OCI-M1 (cell line): ENCODE measurements at regions not wholly inside any gene's neighbourhood (a gene's known extent, or its start where the extent isn't known, plus 50 kb on each side); places are given as distances from the start of the nearest gene placed in this dataset.
A peak's percentile ranks its signal among the peaks of the same experiment; 100 is the strongest.
"Not testable (repeated sequence)": the region's sequence is repeated elsewhere in the genome, so short reads cannot be mapped to it uniquely, and the experiment has no call there.

ENCODE experiments used
- DNase-seq: peaks from one replicate; lab custom pipeline; 2025; lab: John Stamatoyannopoulos, UW

GRCh38 chr2:133624551-133624950 lies 56.3 kb upstream of the NCKAP5 start:
- DNase-seq: no peak

GRCh38 chr2:133627741-133628140 lies 59.5 kb upstream of the NCKAP5 start:
- no peak for DNase-seq

- DNase-seq: no peak
These were observed 65.0 kb upstream of the NCKAP5 start for GRCh38 chr2:133633309-133633708.

- DNase-seq: no peak
These were observed 65.7 kb upstream of the NCKAP5 start for GRCh38 chr2:133633881-133634409.

DNA sequence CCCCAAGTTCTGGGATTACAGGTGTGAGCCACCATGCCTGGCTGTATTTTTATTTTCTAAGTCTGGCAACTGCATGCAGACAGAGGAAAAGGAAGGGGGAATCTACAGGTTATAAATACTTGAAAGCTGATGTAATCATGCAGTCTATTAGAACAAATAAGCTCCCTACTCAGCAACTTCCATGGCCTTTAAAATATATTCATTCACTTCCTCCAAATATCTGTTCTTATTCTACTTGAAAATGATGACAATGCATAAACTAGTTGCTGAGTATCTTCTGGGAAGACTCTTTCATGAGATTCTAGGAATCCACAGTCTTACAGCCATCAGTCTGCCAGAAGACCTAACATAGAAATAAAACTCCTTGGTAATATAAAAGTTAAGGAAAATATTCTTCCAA lies 66.9 kb upstream of the NCKAP5 start:
- peak; percentile 4 for DNase-seq

- DNase-seq: peak; percentile 17
These were observed 68.0 kb upstream of the NCKAP5 start for GRCh38 chr2:133636287-133636686.

DNA sequence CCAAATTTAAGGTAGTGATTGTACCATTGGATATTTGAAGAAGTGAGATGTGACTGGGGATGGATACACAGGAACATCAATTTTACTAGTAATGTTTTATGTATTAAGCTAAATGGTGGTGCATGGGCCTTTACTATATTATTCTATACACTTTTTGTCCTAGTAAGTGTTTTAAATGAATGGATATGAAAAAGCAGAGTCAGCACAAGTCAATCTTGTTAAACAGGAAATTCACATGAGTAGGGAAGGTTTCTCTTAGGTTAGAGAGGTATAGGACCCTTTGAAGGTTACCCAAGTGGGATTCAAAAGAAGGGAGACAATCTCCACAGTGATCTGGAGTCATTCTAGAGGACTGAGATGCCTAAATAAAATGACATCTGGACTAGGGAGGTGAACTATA lies 71.8 kb upstream of the NCKAP5 start:
- DNase-seq: no peak

DNA sequence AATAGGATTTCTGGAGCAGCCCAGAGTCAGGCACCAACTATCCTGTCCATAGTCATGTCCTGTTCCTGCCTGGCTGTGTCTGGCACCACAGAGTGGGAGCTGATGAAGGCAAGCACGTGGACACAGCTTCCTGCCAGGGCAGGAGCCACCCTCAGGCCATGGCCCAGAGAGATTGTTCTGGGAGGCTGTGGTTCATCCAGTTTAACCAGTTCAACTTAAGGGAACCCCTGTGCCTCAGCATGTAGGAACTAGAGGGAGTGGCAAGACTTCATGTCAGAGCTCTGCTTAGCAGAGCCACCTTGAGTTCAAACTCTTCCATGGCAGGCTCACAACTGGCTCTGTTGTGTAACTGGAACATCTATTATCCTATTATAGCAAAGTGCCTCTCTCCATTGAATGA lies 73.2 kb upstream of the NCKAP5 start:
- peak; percentile 4 for DNase-seq

DNA sequence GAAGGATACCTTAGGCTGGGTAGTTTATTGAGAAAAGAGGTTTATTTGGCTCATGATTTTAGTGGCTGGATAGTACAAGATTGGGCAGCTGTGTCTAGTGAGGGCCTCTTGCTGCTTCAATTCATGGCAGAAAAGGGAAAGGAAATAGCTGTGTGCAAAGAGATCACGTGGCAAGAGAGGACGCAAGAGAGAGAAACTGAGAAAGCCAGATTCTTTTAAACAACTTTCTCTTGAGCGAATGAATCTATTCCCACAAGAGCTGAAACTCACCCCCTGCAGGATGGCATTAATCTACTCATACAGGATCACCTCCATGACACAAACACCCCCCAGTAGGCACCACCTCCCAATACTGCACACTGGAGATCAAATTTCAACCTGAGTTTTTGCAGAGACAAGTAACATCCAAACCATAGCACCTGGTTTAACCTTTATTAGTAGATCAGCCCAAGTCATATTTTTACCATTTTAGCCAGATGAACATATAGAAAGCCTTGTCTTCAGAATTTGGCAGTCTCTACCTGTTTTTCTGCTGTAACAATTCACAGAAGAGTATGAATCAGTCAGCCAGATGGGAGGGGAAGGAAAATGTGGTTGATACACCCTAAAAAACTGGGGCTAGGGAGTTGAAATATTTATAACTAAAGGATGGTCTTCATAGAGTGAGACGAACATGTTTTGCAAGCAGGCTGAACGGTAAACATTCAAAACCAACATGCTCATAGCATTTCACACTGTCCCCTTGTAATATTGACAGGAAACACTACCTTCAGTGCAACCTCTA lies 73.9 kb upstream of the NCKAP5 start:
- no peak for DNase-seq

DNA sequence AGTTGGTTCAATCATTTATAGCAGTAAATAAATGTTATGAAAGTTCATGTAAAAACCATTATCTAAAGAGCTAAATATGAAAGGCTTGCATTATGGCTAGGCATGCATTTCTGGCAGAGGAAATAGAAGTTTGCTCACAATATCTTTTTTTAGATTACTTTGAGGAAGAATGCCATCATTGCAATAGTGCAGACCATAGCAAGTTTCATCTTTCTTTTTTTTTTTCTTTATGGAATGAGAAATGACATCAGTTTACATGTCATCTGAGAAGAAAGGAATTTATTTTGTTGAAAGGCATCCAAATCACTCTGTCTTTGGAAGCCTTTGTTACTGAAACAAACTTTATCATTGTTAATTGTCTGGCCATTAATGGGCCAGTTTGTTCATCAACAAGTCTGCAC lies 74.5 kb upstream of the NCKAP5 start:
- no peak for DNase-seq

- DNase-seq: no peak
These were observed 75.6 kb upstream of the NCKAP5 start for GRCh38 chr2:133643863-133644262.

DNA sequence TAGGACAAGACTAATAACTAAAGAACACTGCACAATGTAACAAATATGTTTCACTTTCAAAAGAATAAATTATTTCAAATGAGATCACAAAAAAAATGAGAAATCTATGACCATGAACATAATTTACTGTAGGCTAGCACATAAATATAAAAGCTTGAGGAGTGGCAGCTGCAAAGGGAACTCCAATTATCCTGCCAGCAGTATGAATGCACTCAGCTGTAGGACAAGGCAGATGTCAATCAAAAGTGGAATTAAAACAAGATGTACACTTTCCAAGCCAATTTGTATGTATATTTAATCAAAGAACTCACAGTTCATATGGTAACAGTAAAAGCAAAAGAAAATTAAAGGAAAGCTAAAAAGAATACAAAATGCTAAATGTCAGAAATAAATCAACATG lies 76.6 kb upstream of the NCKAP5 start:
- no peak for DNase-seq

DNA sequence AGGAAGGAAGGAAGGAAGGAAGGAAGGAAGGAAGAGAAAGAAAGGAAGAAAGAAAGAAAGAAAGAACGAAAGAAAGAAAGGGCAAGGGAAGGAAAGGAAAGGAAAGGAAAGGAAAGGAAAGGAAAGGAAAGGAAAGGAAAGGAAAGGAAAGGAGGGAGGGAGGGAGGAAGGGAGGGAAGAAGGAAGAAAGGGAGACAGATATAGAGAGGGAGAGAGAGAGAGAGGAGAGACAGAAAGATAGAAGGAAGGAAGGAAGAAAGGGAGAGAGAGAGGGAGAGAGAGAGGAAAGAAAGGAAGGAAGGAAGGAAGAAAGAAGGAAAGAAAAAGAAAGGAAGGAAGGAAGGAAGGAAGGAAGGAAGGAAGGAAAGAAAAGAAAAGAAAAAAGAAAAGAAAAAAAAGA lies 79.1 kb upstream of the NCKAP5 start:
- not testable (repeated sequence) for DNase-seq

GRCh38 chr2:133651861-133652260 lies 83.6 kb upstream of the NCKAP5 start:
- DNase-seq: no peak

GRCh38 chr2:133652398-133652797 lies 84.1 kb upstream of the NCKAP5 start:
- DNase-seq: no peak

GRCh38 chr2:133653056-133653455 lies 84.8 kb upstream of the NCKAP5 start:
- no peak for DNase-seq

DNA sequence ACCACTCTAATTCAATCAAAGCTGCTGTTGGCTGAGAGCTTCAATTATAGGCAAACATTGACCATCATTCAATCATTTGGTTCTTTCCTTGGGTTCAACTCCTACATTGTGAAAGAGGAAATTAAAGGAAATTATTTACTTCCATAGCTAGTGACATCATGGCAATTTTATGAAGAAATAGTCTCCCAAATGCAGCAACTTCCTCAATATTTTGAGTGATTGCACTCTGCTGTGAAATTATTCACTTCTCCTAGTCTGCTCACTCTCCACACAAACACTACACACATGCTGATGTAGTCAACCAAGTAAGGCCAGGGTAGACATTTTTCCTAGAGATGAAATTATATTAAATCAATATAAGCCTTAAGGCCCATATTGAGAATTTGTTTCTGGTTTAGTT lies 86.7 kb upstream of the NCKAP5 start:
- DNase-seq: no peak

DNA sequence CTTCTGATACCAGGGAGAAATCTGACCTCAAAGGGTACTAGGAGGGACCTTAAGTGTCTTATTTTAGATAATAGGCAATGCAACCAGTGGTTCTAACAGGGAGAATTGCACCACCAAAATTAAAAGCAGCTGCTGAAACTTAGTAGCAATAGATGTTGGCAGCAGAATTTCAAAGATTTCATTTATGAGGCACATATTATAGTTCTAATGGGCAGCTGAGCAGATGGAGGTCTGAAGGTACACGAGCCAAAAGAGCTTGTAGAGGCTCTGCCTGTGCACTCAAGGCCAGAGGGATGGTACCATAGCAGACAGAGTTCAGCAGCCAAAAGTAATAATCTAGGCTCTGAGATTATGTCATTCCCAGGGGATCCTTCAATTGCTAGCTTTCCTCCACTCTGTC lies 87.3 kb upstream of the NCKAP5 start:
- no peak for DNase-seq

- DNase-seq: no peak
These were observed 89.3 kb upstream of the NCKAP5 start for GRCh38 chr2:133657591-133657990.

- no peak for DNase-seq
These were observed 90.0 kb upstream of the NCKAP5 start for GRCh38 chr2:133658020-133658903.

DNA sequence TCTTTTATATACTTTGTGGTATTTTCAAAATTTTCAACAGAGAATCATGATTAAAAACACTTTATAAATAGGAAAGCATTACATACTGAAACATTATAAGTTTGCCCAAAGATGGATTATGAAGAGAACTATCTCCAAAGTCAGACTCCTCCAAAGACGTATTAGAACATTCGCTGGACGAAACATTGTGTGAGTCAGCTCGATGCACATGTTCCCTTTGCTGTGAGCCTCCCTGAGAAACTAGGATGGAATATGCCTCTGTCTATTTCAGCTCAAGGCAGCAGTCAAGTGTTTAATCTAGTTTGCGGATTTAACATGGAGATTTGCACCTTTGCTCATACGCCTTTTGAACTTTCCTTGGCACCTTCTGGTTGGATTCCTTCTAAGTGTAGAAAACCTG lies 92.2 kb upstream of the NCKAP5 start:
- DNase-seq: no peak

- no peak for DNase-seq
These were observed 93.1 kb upstream of the NCKAP5 start for GRCh38 chr2:133661392-133661791.

- no peak for DNase-seq
These were observed 98.4 kb upstream of the NCKAP5 start for GRCh38 chr2:133666621-133667020.
